GM19468 (cell line): ENCODE measurements at regions not wholly inside any gene's neighbourhood (a gene's known extent, or its start where the extent isn't known, plus 50 kb on each side); places are given as distances from the start of the nearest gene placed in this dataset.
"Not testable (repeated sequence)": the region's sequence is repeated elsewhere in the genome, so short reads cannot be mapped to it uniquely, and the experiment has no call there.

Source experiments
- ATAC-seq: cut with Tn5 transposase; IDR thresholded peaks from one replicate; pipeline ENCODE4 v1.9.1; 2021; ENCODE audit warnings: mild to moderate bottlenecking, moderate library complexity, moderate number of reproducible peaks; ENCODE audit not compliant: unreplicated experiment; ENCODE audit errors: extremely low read depth

DNA sequence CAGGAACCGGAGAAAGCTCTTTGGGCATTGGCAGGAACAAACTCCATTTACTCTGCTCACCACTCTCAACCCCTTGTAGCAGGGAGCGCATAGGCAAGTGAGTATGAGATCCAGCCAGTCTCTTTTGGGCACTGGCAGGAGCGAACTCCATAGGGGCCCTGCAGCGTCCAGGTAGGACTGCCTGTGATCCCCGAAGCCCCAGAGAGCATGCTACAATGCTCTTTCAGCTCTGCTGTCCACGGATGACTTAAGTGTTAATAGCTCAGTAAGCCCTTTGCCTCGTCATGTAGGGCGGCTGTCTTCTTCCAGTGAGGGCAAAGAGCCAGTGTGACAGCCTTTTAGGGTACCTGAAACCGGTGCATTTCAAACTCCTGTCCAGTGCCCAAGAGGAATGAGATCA, 1525.6 kb upstream of the RAG2 start:
- ATAC-seq = no peak

DNA sequence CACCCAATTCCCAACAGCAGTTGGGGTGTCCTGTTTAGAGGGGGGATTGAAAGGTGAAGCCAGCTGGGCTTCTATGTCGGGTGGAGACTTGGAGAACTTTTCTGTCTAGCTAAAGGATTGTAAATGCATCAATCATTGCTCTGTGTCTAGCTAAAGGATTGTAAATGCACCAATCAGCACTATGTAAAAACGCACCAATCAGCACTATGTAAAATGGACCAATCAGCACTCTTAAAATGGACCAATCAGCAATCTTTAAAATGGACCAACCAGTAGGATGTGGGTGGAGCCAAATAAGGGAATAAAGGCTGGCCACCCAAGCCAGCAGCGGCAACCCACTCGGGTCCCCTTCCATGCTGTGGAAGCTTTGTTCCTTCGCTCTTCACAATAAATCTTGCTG, 1518.6 kb upstream of the RAG2 start:
- not testable (repeated sequence) for ATAC-seq

DNA sequence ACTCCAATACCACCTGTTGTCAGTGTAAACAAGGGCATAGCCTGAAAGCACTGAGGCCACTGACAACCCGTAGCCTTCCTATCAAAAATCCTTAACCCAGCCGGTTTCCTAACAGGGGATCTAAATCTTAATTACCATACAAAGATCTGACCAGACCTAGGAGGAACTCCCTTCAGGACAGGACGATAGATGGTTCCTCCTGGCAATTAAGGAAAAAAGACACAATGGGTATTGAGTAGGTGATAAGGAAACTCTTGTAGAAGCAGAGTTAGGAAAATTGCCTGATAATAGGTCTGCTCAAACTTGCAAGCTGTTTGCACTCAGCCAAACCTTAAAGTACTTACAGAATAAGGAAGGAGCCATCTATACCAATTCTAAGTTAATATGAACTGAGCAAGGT, 1517.3 kb upstream of the RAG2 start:
- not testable (repeated sequence) for ATAC-seq

DNA sequence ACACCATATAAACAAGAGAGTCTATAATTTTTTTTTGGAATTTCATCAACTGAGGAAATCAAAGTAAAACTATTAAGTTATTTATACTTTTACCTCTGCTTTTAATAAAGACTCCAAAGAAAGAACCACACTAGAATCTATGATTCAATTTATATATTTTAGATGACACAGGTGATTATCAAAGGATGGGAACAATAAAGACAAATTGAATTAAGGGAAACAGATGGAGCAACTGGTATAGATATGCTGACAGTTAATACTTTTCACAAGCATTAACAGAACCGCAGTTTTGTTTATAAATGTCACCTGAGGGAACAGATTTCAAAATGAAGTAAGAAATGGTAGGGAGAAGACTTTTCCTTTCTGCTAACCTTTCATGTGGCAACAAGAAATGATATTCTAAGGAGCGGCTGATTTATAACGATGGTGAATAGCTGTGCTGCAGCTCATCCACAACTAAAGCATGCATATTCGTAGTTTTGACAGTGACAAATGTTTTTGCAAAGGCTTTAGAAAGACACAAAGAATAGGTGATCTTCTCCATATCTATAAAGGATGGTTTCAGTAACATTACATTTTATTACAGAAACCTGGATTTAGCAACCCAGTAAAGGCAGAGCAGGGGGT, 1502.9 kb upstream of the RAG2 start:
- ATAC-seq = no peak

DNA sequence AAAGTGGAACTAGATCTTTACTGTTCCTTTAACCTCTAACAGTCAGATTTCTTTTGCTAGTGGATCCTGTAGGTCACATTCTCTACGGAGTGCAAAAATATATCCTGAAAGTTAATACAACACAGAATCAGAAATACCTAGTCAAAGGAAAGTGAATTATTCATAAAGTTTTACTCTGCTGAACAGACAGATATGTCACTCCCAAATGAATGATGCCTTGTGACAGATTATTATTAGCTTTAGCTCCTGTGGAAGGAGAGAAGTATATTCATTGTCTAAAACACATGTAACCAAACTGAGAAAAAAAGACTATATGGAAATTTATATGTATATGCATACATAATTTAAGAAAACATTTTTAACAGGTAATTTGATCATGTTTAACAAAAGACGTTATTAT, 1497.2 kb upstream of the RAG2 start:
- no peak for ATAC-seq

DNA sequence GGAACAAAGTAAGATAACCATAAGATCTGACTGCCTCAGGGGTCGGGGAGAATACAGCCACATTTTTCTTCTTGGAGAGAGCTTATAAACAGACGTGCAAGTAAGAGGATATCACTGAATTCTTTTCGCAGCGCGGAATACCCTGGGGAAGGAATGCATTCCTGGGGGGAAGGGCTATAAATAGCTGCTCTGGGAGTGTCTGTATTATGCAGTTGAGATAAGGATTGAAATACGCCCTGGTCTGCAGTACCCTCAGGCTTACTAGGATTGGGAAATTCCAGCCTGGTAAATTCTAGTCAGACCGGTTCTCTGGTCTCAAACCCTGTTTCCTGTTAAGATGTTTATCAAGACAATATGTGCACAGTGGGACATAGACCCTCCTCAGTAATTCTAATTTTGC, 1491.7 kb upstream of the RAG2 start:
- ATAC-seq = no peak

DNA sequence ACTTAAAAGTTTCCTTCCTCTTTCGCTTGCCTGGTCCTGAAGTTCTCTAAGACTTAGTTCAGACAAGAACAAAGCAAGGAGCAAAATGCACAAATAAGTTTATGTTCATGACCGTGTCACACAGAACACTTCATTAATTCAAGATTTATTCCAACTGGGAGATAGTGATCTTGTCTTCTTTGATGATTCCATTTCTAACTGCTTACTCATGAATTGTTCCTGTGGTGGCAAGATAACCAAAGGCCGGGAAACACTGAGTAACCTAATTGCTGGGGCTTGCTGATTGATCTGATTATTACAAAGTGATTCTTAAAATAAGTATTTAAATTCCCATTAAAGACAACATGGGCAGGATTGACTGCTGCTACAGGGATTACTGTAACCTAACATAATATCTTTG, 1462.9 kb upstream of the RAG2 start:
- no peak for ATAC-seq

DNA sequence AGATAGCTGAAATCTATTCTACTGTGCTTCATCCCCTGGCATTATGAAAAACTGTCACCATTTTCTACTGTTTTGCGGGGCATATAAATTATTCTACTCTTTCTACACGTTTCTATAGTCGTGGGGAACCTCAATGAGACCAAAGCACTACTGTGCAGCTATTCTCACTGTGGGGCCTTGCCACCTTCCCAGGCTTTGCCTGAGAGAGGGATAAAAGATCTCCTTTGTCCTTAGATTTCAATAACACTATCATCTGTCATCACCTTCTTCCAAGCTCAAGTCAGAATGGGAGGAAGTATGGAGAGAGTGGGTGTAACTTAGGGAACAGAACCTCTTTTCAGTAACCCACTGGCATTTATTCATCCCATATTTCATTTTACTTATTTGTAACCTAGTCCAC, 1462.1 kb upstream of the RAG2 start:
- no peak for ATAC-seq

DNA sequence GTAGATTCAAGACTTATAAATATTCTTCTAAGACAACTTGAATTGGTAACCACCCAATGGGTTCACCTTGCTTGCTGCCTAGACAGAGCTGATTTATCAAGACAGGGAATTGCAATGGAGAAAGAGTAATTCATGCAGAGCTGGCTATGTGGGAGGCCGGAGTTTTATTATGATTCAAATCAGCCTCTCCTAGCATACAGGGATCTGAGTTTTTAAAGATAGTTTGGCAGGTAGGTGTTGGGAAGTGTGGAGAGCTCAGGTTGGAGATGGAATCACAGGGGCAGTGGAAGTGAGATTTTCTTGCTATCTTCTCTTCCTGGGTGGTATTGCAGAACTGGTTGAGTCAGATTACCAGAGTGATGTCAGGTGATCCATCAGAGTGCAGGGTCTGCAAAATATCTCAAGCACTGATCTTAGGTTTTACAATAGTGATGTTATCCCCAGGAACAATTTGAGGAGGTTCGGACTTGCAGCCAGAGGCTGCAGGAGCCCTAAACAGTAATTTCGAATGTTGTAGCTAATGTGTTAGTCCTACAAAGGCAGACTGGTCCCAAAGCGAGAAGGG, 1448.6 kb upstream of the RAG2 start:
- no peak for ATAC-seq

DNA sequence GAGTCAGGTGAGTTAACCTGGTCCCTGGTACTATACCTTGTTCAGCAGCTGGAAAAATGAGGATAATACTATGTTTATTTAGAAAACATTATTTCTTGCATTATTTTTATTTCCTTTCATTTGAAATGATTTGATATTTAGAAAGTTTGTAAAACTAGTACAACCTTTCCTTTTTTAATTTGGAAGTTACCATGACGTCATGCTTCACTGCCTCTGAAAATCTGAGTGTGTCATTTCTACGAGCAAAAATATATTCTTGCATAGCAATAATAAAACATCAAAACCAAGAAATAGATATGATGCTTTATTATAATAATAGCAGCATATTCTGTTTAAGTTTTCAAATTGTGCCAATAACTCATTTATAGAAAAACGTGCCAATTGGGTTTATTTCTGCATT, 1445.0 kb upstream of the RAG2 start:
- ATAC-seq = no peak

DNA sequence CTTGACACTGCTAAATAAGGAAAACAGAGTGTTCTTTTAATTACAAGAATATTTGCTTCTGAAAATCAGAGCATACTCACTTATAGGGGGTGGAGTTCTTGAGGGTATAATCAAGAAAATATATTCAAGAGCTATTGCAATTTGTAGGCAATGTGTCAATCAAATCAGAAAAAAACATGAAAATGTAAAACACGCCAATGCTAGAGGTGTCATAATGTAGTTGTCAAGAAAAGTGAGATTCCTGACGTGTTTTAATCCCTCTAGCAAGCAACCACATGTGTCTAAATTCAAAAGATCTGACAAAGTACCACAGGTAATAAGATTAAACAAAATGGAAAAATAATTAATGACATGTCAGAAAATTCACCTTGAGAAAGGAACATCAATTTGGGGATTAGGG, 1440.7 kb upstream of the RAG2 start:
- ATAC-seq = no peak

DNA sequence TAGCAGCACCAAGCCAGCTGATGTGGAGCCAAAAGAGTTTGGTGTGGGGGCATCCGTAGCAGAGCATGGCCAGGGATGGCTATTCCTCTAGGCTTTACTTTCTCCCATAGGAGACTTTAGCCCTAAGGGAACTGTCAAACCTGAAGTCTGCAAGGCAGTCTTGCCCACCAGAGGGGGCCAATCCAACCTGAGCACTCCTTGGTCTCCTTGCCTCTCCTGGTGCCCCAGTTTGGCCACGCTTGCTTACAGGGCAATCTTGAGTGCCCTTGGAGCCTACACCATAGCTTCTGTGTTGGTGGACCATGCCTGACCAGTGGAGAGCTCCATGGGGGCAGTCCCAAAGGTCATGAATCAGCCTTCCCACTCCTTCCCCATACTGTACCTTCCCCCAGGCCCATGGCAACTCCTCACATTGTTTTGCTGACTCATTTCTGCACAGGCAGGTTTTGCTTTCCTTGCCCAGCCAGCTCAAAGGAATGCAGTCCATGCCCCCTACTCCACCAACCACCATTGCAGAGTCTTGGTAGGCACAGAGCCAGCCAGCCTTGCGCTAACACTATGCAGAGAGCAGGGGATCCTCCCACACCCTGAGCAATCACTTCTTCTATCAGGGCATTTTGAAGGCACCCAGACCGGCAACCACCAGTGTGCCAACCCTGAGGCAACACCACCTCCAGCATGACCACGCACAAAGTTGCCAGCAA, 1421.2 kb upstream of the RAG2 start:
- ATAC-seq = no peak

DNA sequence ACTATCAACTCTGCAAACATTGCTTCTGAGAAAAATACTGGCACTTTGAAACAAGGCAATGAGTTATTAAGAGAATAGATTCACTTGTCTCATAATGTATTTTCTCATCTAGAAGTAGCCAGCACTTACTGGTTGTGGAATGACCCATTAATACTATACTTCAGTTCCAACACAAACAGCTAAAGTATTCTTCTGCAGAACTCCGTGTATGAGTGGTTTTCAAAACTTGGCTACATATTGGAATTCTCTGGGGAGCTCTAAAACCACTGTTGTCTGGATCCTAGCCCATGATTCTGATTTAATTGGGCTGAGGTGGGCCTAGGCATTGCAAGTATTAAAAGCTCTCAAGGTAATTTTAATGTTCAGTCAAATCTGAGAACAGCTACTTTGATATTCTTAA, 1416.4 kb upstream of the RAG2 start:
- ATAC-seq = no peak

DNA sequence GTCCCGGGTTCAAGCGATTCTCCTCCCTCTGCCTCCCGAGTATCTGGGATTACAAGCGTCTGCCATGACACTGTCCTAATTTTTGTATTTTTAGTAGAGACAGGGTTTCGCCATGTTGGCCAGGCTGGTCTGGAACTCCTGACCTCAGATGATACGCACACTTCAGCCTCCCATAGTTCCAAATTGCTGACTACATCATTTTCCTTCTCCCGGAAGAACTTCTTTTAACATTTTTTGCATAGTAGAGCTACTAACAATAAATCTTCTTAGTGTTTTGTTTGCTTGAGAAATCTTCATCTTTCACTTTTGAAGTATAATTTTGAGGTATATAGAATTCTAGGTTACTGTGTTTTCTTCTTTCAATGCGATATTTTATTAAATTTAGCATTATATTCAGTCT, 1415.1 kb upstream of the RAG2 start:
- ATAC-seq = no peak

DNA sequence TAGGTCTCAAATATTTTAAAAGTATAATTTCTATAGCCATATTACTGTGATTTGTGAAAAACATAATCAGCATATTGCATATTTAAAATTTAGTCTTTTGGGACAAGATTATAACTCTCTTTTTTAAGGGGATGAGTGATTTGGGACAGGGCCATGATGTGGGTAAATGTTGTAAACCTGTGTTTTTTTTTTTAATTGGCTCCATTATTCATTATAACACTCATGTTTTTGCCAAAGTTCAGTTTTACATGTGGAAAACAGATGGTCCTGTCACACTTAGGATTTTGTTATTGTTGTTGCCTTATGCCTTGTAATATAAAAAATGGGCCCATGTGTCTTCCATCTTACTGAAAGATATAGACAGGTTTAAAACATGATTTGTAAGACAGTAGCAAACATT, 1413.5 kb upstream of the RAG2 start:
- ATAC-seq = no peak

DNA sequence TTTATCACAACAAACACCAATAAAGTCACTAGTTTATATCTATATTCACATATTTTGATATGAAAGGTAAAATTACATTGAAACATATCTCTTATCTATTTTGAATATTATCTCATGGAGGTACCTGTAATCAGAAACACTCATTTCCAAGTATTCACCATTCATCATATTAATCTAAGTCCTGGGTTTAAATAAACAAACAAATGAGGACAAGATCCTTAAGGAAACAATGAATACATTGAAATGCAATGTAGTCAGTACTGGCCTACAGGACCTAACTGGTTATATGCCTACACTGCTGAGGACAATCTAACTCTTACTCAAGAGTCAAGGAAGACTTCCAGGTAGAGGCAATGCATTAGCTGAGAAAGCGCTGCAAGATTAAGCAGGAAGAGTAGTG, 1411.9 kb upstream of the RAG2 start:
- no peak for ATAC-seq

DNA sequence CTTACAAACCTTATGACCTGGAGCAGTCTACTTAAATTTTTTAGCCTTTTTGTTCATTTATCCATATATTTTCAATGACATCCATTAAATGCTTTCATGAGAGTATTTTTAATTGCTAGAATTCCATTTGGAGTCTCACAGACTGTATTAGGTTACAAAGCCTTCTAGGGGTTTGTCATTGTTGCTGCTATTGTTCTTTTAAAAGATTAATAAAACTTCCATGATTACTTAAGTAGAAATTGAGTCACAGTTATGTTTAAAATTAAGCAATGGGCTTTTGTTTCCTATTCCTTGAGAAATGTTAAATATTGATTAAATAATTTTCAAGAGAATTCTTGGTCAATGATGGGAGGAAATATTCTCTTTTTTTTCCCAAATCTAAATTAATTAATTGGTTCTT, 1408.4 kb upstream of the RAG2 start:
- ATAC-seq = no peak

DNA sequence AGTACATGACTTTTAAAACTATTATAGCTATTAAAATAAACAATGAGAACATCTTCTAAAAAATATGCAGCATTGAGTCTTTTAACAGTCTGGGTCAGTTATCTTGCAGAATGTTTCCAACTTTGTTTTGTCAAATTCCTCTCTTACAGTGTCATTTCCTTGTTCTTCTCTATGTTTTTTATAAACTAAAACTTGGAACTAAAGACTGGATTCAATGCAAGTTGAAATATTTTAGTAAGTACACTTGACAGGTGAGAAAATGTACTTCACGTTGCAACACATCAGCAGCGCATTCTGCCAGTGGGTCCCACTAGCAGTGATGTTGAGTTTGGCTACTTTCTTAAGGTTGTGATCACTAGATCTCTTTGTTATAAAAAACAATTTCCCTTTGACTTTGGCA, 1407.6 kb upstream of the RAG2 start:
- no peak for ATAC-seq

DNA sequence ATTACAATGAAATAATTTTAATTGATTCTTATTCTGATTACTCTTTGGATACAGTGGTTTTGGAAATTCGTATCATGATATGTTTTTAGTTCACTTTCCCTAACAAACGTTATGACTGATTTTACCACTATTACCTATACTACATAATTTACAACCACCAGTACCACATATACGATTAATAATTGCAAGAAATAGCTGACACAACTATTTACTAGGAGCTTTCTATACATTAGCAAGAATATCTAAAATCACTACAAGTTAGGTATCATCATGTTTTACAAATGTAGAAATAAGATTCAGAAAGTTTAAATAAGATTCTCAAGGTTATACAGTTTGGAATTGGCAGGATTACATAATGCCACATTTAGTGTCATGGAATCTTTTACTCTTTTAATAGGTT, 1401.1 kb upstream of the RAG2 start:
- ATAC-seq = no peak

DNA sequence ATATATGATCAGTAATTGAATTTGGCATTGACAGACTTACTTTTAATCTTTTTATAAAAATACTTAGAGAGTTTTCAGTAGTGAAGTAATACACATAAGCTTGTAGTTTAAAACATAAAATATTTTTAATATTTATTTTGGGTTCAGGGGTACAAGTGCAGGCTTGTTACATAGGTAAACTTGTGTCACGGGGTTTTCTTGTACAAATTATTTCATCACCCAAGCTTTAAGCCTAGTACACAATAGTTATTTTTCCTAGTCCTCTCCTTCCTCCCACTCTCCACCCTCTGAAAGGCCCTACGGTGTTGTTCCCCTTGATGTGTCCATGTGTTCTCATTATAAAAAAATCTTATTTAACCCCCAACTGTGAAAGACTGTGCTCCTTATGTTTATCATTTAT, 1397.8 kb upstream of the RAG2 start:
- no peak for ATAC-seq

DNA sequence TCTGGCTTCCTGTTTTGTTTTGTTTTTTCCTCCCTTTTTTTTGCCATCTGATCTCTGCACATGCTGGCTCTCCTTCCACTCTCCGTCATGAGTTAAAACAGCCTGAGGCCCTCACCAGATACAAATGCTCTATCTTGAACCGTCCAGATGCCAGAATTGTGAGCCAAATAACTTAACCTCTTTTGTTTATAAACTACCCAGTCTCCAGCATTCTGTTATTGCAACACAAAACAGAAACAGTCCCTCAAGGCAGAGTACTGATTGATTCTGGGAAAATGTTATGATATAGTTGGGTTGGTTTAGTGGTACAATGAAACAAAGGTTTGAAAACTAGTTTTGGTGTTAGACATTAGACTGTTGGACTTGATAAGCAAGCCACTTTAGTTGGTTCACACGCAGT, 1390.0 kb upstream of the RAG2 start:
- ATAC-seq = no peak

DNA sequence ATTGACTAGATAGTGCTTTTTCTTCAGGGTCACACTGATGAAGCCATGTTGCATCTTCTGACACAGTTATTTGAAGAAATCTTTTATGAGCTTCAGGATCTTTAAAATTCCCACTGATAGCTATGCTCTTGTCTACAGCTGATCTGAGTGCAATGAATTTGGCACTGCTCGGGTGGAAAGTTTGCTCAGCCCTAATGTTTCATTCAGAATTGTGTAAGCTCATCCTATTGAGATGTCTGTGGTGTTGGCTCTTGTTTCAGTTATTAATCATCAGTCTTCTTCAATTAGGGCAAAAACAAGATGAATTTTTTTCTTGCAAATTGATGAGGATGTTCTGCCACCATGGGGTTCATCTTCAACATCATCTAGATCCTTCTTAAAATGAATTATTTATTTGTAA, 1387.0 kb upstream of the RAG2 start:
- no peak for ATAC-seq
